Activated CD4-positive, alpha-beta T cell treated with anti-CD3 and anti-CD28 coated beads, Interleukin-2, amount 10 ng/mL, durations not matched to agents 24 days and 14 days (primary cell): ENCODE measurements at regions not wholly inside any gene's neighbourhood (a gene's known extent, or its start where the extent isn't known, plus 50 kb on each side); places are given as distances from the start of the nearest gene placed in this dataset.

Experiments
- DNase-seq: peaks from one replicate; pipeline ENCODE4 v3.0.0; 2022
- H3K27ac Mint-ChIP-seq: one replicate; pipeline ENCODE4 v1.8.0; 2022; ENCODE audit warnings: mild to moderate bottlenecking, mixed read lengths
- H3K27me3 Mint-ChIP-seq: one replicate; pipeline ENCODE4 v1.8.0; 2022; ENCODE audit warnings: mixed read lengths
- H3K36me3 Mint-ChIP-seq: one replicate; pipeline ENCODE4 v1.8.0; 2022; ENCODE audit warnings: low read depth, mild to moderate bottlenecking, mixed read lengths
- H3K4me1 Mint-ChIP-seq: one replicate; pipeline ENCODE4 v1.8.0; 2021; ENCODE audit warnings: mixed read lengths
- H3K4me3 Mint-ChIP-seq: one replicate; pipeline ENCODE4 v1.8.0; 2022; ENCODE audit warnings: mild to moderate bottlenecking, moderate library complexity, mixed read lengths
- H3K9me3 Mint-ChIP-seq: one replicate; pipeline ENCODE4 v1.8.0; 2021; ENCODE audit warnings: mixed read lengths
- intact Hi-C: fragments of 100-400 bp; cut with micrococcal nuclease; formaldehyde crosslinking; loops from one replicate; pipeline ENCODE4 v1.15.1; 2023

DNA sequence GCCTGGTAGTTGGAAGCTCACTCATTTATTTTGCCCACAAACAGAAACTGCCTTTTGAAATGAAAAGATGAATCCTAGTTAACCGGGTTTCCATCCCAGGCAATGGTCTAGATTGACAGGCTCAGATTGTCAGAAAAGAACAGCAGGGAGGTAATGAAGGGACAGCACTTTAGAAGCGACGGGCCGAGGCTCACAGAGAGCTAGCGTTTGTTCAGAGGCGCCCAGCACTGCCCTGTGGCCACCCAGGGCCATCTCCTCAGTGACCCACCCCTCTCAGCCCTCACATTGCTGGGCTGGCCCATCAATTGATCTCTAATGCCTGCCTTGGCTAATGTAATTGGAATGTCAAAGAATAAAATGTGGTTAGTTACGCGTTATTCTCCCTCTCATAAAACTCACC, 304.8 kb downstream of the CDCA7 start:
- intact Hi-C loops: no loop called here
- Mint-ChIP-seq H3K27ac (no peak overlapping the region), H3K9me3 (no peaks in the 10 kb centered on the region), H3K36me3 (no peaks in the 10 kb centered on the region), H3K4me3 (no peak overlapping the region), H3K27me3 (peaks cover 5% of the 10 kb centered on the region), H3K4me1 (no peaks in the 10 kb centered on the region)
- DNase-seq: no peak

- intact Hi-C loops: no loop called here
- Mint-ChIP-seq H3K27me3 (peaks cover 10% of the 10 kb centered on the region), H3K4me1 (no peaks in the 10 kb centered on the region), H3K9me3 (no peaks in the 10 kb centered on the region), H3K27ac (no peak overlapping the region), H3K4me3 (no peak overlapping the region), H3K36me3 (no peaks in the 10 kb centered on the region)
- no peak for DNase-seq
Measured at GRCh38 chr2:173661586-173661985, 303.6 kb downstream of the SP3 start.

DNA sequence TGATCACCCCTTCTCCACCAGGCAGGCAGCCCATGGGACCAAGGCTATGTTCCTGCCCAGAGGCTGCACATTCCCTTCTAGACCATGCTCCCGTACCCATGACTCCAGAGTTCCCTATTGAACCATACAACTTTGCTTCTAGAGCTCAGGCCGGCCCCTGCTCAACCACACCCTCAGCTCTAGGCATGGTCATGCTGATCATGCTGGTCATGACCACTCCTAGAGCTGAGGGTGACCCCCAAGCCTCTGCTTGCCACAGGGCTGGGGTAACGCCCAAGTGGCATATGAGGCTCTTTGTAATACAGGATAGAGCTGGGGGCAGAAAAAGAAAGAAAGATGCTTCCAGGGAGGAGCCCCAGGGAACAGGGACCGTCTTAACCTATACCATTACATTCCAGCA, 301.8 kb downstream of the SP3 start:
- Mint-ChIP-seq H3K4me1 (no peaks in the 10 kb centered on the region), H3K27me3 (peaks cover 18% of the 10 kb centered on the region), H3K9me3 (no peaks in the 10 kb centered on the region), H3K27ac (no peak overlapping the region), H3K4me3 (no peak overlapping the region), H3K36me3 (no peaks in the 10 kb centered on the region)
- intact Hi-C loops: no loop called here
- DNase-seq: no peak

DNA sequence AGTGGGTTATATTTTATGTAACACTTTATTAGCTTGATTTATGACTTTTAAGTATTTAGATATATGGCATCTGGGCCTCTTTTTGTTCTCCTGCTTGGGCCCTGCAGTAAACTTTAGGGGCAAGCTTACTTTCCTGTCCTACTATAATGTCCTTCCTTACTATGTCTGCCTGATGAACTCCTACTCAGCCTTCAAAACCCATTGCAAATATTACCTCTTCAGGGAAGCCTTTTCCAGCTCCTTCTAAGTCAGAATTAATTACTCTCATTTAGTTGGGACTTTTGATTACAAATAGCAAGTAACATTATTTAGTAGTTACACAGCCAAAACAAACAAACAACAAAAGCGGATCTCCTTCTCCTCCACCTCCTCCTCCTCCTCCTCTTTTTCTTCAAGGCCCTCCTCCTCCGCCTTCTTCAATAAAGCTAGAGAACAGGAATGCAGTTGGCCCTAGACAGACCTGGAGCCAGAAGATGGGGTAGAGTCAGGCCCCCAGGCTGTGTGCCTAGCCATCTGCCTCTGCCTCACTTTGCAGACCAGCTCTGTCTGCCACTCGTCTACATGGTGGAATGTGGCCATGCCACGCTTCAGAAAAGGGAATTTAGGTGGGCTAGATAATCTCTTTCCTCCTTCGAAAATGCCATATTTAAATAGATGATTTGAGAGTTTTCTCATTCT, 301.2 kb downstream of the SP3 start:
- intact Hi-C loops: no loop called here
- Mint-ChIP-seq H3K27me3 (peaks cover 19% of the 10 kb centered on the region), H3K4me3 (no peak overlapping the region), H3K4me1 (no peaks in the 10 kb centered on the region), H3K9me3 (no peaks in the 10 kb centered on the region), H3K27ac (no peak overlapping the region), H3K36me3 (no peaks in the 10 kb centered on the region)
- no peak for DNase-seq

DNA sequence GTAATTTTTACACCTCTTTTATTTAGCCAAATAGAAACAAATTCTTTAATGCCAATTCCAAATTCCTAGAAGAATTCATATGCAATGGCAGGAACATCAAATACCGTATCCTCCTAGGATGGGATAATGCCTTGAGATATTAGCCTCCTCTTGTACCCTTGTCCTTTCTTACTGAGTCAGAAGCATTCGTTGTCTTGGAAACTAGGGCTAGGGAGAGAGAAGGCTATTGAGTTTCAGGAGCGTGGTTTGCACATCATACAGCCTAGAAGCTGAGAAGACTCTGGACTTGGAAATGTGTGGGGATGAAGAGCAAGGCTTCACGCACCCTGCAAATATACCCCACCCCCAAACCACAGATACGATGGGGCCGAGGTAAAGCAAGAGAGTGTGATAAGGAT, 300.7 kb downstream of the SP3 start:
- Mint-ChIP-seq H3K27ac (no peak overlapping the region), H3K9me3 (no peaks in the 10 kb centered on the region), H3K36me3 (no peaks in the 10 kb centered on the region), H3K4me1 (no peaks in the 10 kb centered on the region), H3K27me3 (peaks cover 21% of the 10 kb centered on the region), H3K4me3 (no peak overlapping the region)
- intact Hi-C loops: no loop called here
- no peak for DNase-seq

GRCh38 chr2:173666171-173666888, 298.8 kb downstream of the SP3 start:
- H3K4me3 Mint-ChIP-seq: no peak overlapping the region
- no peaks in the 10 kb centered on the region for H3K4me1 Mint-ChIP-seq
- intact Hi-C loops: no loop called here
- H3K27me3 Mint-ChIP-seq: peaks cover 23% of the 10 kb centered on the region
- no peak for DNase-seq
- no peak overlapping the region for H3K27ac Mint-ChIP-seq
- no peaks in the 10 kb centered on the region for H3K36me3 Mint-ChIP-seq
- no peaks in the 10 kb centered on the region for H3K9me3 Mint-ChIP-seq

- H3K36me3 Mint-ChIP-seq: no peaks in the 10 kb centered on the region
- H3K9me3 Mint-ChIP-seq: no peaks in the 10 kb centered on the region
- H3K27me3 Mint-ChIP-seq: peaks cover 23% of the 10 kb centered on the region
- no peak overlapping the region for H3K4me3 Mint-ChIP-seq
- H3K27ac Mint-ChIP-seq: no peak overlapping the region
- no peak for DNase-seq
- intact Hi-C loops: no loop called here
- no peaks in the 10 kb centered on the region for H3K4me1 Mint-ChIP-seq
Measured at GRCh38 chr2:173667014-173667413, 298.2 kb downstream of the SP3 start.

GRCh38 chr2:173667415-173667814, 297.8 kb downstream of the SP3 start:
- Mint-ChIP-seq H3K36me3 (no peaks in the 10 kb centered on the region), H3K27me3 (peaks cover 23% of the 10 kb centered on the region), H3K27ac (no peak overlapping the region), H3K4me3 (no peak overlapping the region), H3K9me3 (no peaks in the 10 kb centered on the region), H3K4me1 (no peaks in the 10 kb centered on the region)
- intact Hi-C loops: no loop called here
- DNase-seq: no peak

- intact Hi-C loops: no loop called here
- no peak for DNase-seq
- no peaks in the 10 kb centered on the region for H3K4me1 Mint-ChIP-seq
- H3K27me3 Mint-ChIP-seq: peaks cover 23% of the 10 kb centered on the region
- no peak overlapping the region for H3K27ac Mint-ChIP-seq
- H3K9me3 Mint-ChIP-seq: no peaks in the 10 kb centered on the region
- no peak overlapping the region for H3K4me3 Mint-ChIP-seq
- no peaks in the 10 kb centered on the region for H3K36me3 Mint-ChIP-seq
Measured at GRCh38 chr2:173669271-173669853, 295.8 kb downstream of the SP3 start.

- DNase-seq: no peak
- peaks cover 19% of the 10 kb centered on the region for H3K27me3 Mint-ChIP-seq
- H3K27ac Mint-ChIP-seq: no peak overlapping the region
- no peak overlapping the region for H3K4me3 Mint-ChIP-seq
- H3K9me3 Mint-ChIP-seq: no peaks in the 10 kb centered on the region
- no peaks in the 10 kb centered on the region for H3K36me3 Mint-ChIP-seq
- no peaks in the 10 kb centered on the region for H3K4me1 Mint-ChIP-seq
- intact Hi-C loops: no loop called here
Measured at GRCh38 chr2:173669888-173670287, 295.3 kb downstream of the SP3 start.

GRCh38 chr2:173672573-173673340, 292.4 kb downstream of the SP3 start:
- H3K27me3 Mint-ChIP-seq: peaks cover 14% of the 10 kb centered on the region
- peaks cover 4% of the 10 kb centered on the region for H3K9me3 Mint-ChIP-seq
- intact Hi-C loops: no loop called here
- no peaks in the 10 kb centered on the region for H3K4me1 Mint-ChIP-seq
- no peaks in the 10 kb centered on the region for H3K36me3 Mint-ChIP-seq
- H3K4me3 Mint-ChIP-seq: no peak overlapping the region
- DNase-seq: no peak
- H3K27ac Mint-ChIP-seq: no peak overlapping the region

DNA sequence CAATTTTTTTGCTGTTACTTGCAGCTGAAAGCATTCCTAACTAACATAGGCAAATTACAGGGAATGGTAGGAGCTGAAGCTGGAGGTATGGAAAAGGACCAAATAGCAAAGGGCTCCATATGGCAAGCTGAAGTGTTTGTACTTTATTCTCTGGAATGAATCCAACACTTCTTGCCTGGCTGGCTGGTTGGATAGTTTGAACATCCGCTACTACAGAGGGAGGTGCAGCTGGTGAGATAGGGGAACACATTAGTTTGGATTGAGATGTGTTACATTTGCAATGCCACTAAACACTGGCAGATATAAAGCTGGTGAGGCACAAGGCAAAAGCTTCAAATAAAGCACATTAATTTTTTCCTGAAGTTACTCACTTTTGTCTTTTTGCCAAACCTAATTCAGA, 291.5 kb downstream of the SP3 start:
- Mint-ChIP-seq H3K4me3 (no peak overlapping the region), H3K4me1 (no peaks in the 10 kb centered on the region), H3K27ac (no peak overlapping the region), H3K27me3 (peaks cover 8% of the 10 kb centered on the region), H3K36me3 (no peaks in the 10 kb centered on the region), H3K9me3 (peaks cover 4% of the 10 kb centered on the region)
- intact Hi-C loops: no loop called here
- no peak for DNase-seq

GRCh38 chr2:173676647-173677046, 288.5 kb downstream of the SP3 start:
- intact Hi-C loops: no loop called here
- no peak overlapping the region for H3K4me3 Mint-ChIP-seq
- H3K4me1 Mint-ChIP-seq: no peaks in the 10 kb centered on the region
- no peak overlapping the region for H3K27ac Mint-ChIP-seq
- no peak for DNase-seq
- H3K36me3 Mint-ChIP-seq: no peaks in the 10 kb centered on the region
- H3K27me3 Mint-ChIP-seq: peaks cover 8% of the 10 kb centered on the region
- H3K9me3 Mint-ChIP-seq: peaks cover 4% of the 10 kb centered on the region

- no peaks in the 10 kb centered on the region for H3K36me3 Mint-ChIP-seq
- no peak for DNase-seq
- peaks cover 4% of the 10 kb centered on the region for H3K9me3 Mint-ChIP-seq
- no peak overlapping the region for H3K27ac Mint-ChIP-seq
- H3K4me3 Mint-ChIP-seq: no peak overlapping the region
- H3K27me3 Mint-ChIP-seq: peaks cover 10% of the 10 kb centered on the region
- H3K4me1 Mint-ChIP-seq: no peaks in the 10 kb centered on the region
- intact Hi-C loops: no loop called here
Measured at GRCh38 chr2:173678186-173678585, 287.0 kb downstream of the SP3 start.
